ENCODE measurements at regions not wholly inside any gene's neighbourhood (a gene's known extent, or its start where the extent isn't known, plus 50 kb on each side); places are given as distances from the start of the nearest gene placed in this dataset.

GRCh38 chr9:29802454-29802853, 2229.2 kb upstream of the C9orf72 start:
- intact Hi-C loops (cut with micrococcal nuclease): no loop called here
- Mint-ChIP-seq H3K36me3 (ENCODE audit: low read depth) (no peaks in the 10 kb centered on the region), H3K4me3 (no peak overlapping the region), H3K4me1 (ENCODE audit: low read depth) (no peaks in the 10 kb centered on the region), H3K27me3 (ENCODE audit: insufficient read depth) (no peaks in the 10 kb centered on the region), H3K27ac (no peak overlapping the region), H3K9me3 (no peaks in the 10 kb centered on the region)
- DNase-seq (ENCODE audit: low spot score): no peak

GRCh38 chr9:29806937-29807618, 2233.8 kb upstream of the C9orf72 start:
- no peak overlapping the region for H3K27ac Mint-ChIP-seq
- peaks cover 6% of the 10 kb centered on the region for H3K9me3 Mint-ChIP-seq
- no peaks in the 10 kb centered on the region for H3K36me3 Mint-ChIP-seq (ENCODE audit: low read depth)
- H3K4me3 Mint-ChIP-seq: no peak overlapping the region
- H3K4me1 Mint-ChIP-seq (ENCODE audit: low read depth): no peaks in the 10 kb centered on the region
- no peaks in the 10 kb centered on the region for H3K27me3 Mint-ChIP-seq (ENCODE audit: insufficient read depth)
- no peak for DNase-seq (ENCODE audit: low spot score)
- intact Hi-C loops (cut with micrococcal nuclease): no loop called here

GRCh38 chr9:29816954-29817703, 2243.8 kb upstream of the C9orf72 start:
- DNase-seq (ENCODE audit: low spot score): no peak
- Mint-ChIP-seq H3K36me3 (ENCODE audit: low read depth) (no peaks in the 10 kb centered on the region), H3K4me1 (ENCODE audit: low read depth) (no peaks in the 10 kb centered on the region), H3K9me3 (peaks cover 31% of the 10 kb centered on the region), H3K27me3 (ENCODE audit: insufficient read depth) (no peaks in the 10 kb centered on the region), H3K4me3 (no peak overlapping the region), H3K27ac (no peak overlapping the region)
- intact Hi-C loops (cut with micrococcal nuclease): no loop called here

GRCh38 chr9:29822458-29822857, 2249.2 kb upstream of the C9orf72 start:
- H3K4me1 Mint-ChIP-seq (ENCODE audit: low read depth): no peaks in the 10 kb centered on the region
- H3K9me3 Mint-ChIP-seq: peaks cover 32% of the 10 kb centered on the region
- no peaks in the 10 kb centered on the region for H3K36me3 Mint-ChIP-seq (ENCODE audit: low read depth)
- DNase-seq (ENCODE audit: low spot score): no peak
- H3K4me3 Mint-ChIP-seq: no peak overlapping the region
- no peak overlapping the region for H3K27ac Mint-ChIP-seq
- no peaks in the 10 kb centered on the region for H3K27me3 Mint-ChIP-seq (ENCODE audit: insufficient read depth)
- intact Hi-C loops (cut with micrococcal nuclease): no loop called here

- no peak for DNase-seq (ENCODE audit: low spot score)
- Mint-ChIP-seq H3K27me3 (ENCODE audit: insufficient read depth) (no peaks in the 10 kb centered on the region), H3K9me3 (peaks cover 9% of the 10 kb centered on the region), H3K27ac (no peak overlapping the region), H3K4me3 (no peak overlapping the region), H3K36me3 (ENCODE audit: low read depth) (no peaks in the 10 kb centered on the region), H3K4me1 (ENCODE audit: low read depth) (no peaks in the 10 kb centered on the region)
- intact Hi-C loops (cut with micrococcal nuclease): no loop called here
Measured at GRCh38 chr9:29826421-29826820, 2253.1 kb upstream of the C9orf72 start.

- no peaks in the 10 kb centered on the region for H3K4me1 Mint-ChIP-seq (ENCODE audit: low read depth)
- peaks cover 2% of the 10 kb centered on the region for H3K9me3 Mint-ChIP-seq
- no peak overlapping the region for H3K4me3 Mint-ChIP-seq
- no peaks in the 10 kb centered on the region for H3K36me3 Mint-ChIP-seq (ENCODE audit: low read depth)
- no peaks in the 10 kb centered on the region for H3K27me3 Mint-ChIP-seq (ENCODE audit: insufficient read depth)
- no peak for DNase-seq (ENCODE audit: low spot score)
- no peak overlapping the region for H3K27ac Mint-ChIP-seq
- intact Hi-C loops (cut with micrococcal nuclease): no loop called here
Measured at GRCh38 chr9:29830821-29831220, 2257.5 kb upstream of the C9orf72 start.

- no peak for DNase-seq (ENCODE audit: low spot score)
- H3K27ac Mint-ChIP-seq: no peak overlapping the region
- H3K36me3 Mint-ChIP-seq (ENCODE audit: low read depth): no peaks in the 10 kb centered on the region
- H3K9me3 Mint-ChIP-seq: no peaks in the 10 kb centered on the region
- H3K27me3 Mint-ChIP-seq (ENCODE audit: insufficient read depth): no peaks in the 10 kb centered on the region
- no peak overlapping the region for H3K4me3 Mint-ChIP-seq
- intact Hi-C loops (cut with micrococcal nuclease): no loop called here
- H3K4me1 Mint-ChIP-seq (ENCODE audit: low read depth): no peaks in the 10 kb centered on the region
Measured at GRCh38 chr9:29838491-29839020, 2265.3 kb upstream of the C9orf72 start.

GRCh38 chr9:29844251-29844650, 2271.0 kb upstream of the C9orf72 start:
- no peaks in the 10 kb centered on the region for H3K4me1 Mint-ChIP-seq (ENCODE audit: low read depth)
- H3K4me3 Mint-ChIP-seq: no peak overlapping the region
- intact Hi-C loops (cut with micrococcal nuclease): no loop called here
- DNase-seq (ENCODE audit: low spot score): no peak
- H3K27ac Mint-ChIP-seq: no peak overlapping the region
- H3K36me3 Mint-ChIP-seq (ENCODE audit: low read depth): no peaks in the 10 kb centered on the region
- peaks cover 4% of the 10 kb centered on the region for H3K9me3 Mint-ChIP-seq
- no peaks in the 10 kb centered on the region for H3K27me3 Mint-ChIP-seq (ENCODE audit: insufficient read depth)

- no peak for DNase-seq (ENCODE audit: low spot score)
- H3K4me1 Mint-ChIP-seq (ENCODE audit: low read depth): no peaks in the 10 kb centered on the region
- H3K27ac Mint-ChIP-seq: no peak overlapping the region
- no peak overlapping the region for H3K4me3 Mint-ChIP-seq
- intact Hi-C loops (cut with micrococcal nuclease): no loop called here
- H3K9me3 Mint-ChIP-seq: peaks cover under 1% of the 10 kb centered on the region
- no peaks in the 10 kb centered on the region for H3K36me3 Mint-ChIP-seq (ENCODE audit: low read depth)
- no peaks in the 10 kb centered on the region for H3K27me3 Mint-ChIP-seq (ENCODE audit: insufficient read depth)
Measured at GRCh38 chr9:29850664-29851063, 2277.4 kb upstream of the C9orf72 start.

GRCh38 chr9:29861803-29862202, 2288.5 kb upstream of the C9orf72 start:
- intact Hi-C loops (cut with micrococcal nuclease): no loop called here
- Mint-ChIP-seq H3K27me3 (ENCODE audit: insufficient read depth) (no peaks in the 10 kb centered on the region), H3K9me3 (no peaks in the 10 kb centered on the region), H3K4me3 (no peak overlapping the region), H3K27ac (no peak overlapping the region), H3K4me1 (ENCODE audit: low read depth) (no peaks in the 10 kb centered on the region), H3K36me3 (ENCODE audit: low read depth) (no peaks in the 10 kb centered on the region)
- DNase-seq (ENCODE audit: low spot score): no peak

GRCh38 chr9:29865764-29866313, 2292.6 kb upstream of the C9orf72 start:
- intact Hi-C loops (cut with micrococcal nuclease): loop anchor here (2.0 kb wide), 1 partner anchor 209 kb away; no protein-coding TSS in a partner anchor
- H3K27ac Mint-ChIP-seq: no peak overlapping the region
- no peak overlapping the region for H3K4me3 Mint-ChIP-seq
- H3K4me1 Mint-ChIP-seq (ENCODE audit: low read depth): no peaks in the 10 kb centered on the region
- no peaks in the 10 kb centered on the region for H3K27me3 Mint-ChIP-seq (ENCODE audit: insufficient read depth)
- no peaks in the 10 kb centered on the region for H3K36me3 Mint-ChIP-seq (ENCODE audit: low read depth)
- no peaks in the 10 kb centered on the region for H3K9me3 Mint-ChIP-seq
- DNase-seq (ENCODE audit: low spot score): no peak

- Mint-ChIP-seq H3K27ac (no peak overlapping the region), H3K9me3 (no peaks in the 10 kb centered on the region), H3K4me1 (ENCODE audit: low read depth) (no peaks in the 10 kb centered on the region), H3K27me3 (ENCODE audit: insufficient read depth) (no peaks in the 10 kb centered on the region), H3K36me3 (ENCODE audit: low read depth) (no peaks in the 10 kb centered on the region), H3K4me3 (no peak overlapping the region)
- intact Hi-C loops (cut with micrococcal nuclease): no loop called here
- DNase-seq (ENCODE audit: low spot score): no peak
Measured at GRCh38 chr9:29866556-29866955, 2293.3 kb upstream of the C9orf72 start.

GRCh38 chr9:29873579-29873978, 2300.3 kb upstream of the C9orf72 start:
- DNase-seq (ENCODE audit: low spot score): no peak
- Mint-ChIP-seq H3K4me3 (no peak overlapping the region), H3K9me3 (no peaks in the 10 kb centered on the region), H3K36me3 (ENCODE audit: low read depth) (no peaks in the 10 kb centered on the region), H3K27me3 (ENCODE audit: insufficient read depth) (no peaks in the 10 kb centered on the region), H3K4me1 (ENCODE audit: low read depth) (no peaks in the 10 kb centered on the region), H3K27ac (no peak overlapping the region)
- intact Hi-C loops (cut with micrococcal nuclease): no loop called here
